Right lobe of liver (tissue), 4 donors: ENCODE measurements at regions not wholly inside any gene's neighbourhood (a gene's known extent, or its start where the extent isn't known, plus 50 kb on each side); places are given as distances from the start of the nearest gene placed in this dataset.

ENCODE experiments used
- POLR2A ChIP-seq: fragments of 450-650 bp; IDR thresholded peaks from one replicate; pipeline ENCODE4 v1.6.1; 2017; ENCODE audit warnings: antibody characterized with exemption, mild to moderate bottlenecking
- TF ChIP-seq, protein P1 (sequence below), 4 donors: fragments of 200-600 bp in 3 of 4; fragments of 450-650 bp in 1 of 4; IDR thresholded peaks; one replicate each; pipeline versions ENCODE4 v1.5.1 to v1.8.0; 2016 to 2022; ENCODE audit warnings: antibody characterized with exemption in 4 of 4, mild to moderate bottlenecking in 2 of 4
- donor health status: DM: no; HTN: no; CAD: no.
- donor health status: DM: no; HTN: no; CAD: no.
- donor health status: DM: no; HTN: yes; CAD: no.

DNA sequence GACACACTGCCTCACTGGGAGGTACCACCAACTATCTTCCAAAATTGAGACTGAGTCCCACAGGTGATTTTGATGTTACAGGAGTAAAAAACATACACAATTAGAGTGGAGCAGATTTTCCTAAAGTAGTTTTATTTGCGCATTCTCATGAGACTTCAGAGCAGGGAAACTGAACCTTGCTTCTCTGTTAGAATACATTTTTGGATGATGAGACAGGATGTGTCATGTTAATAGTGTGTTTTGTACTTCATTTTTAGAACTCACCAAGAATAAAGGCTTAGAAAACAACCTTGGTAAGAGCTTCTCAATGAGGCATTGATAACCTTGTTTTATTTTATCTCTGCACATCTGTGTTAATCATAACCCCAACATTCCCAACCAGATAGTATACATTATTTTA, 310.2 kb upstream of the GALNT5 start:
- TF ChIP-seq, protein P1, sequence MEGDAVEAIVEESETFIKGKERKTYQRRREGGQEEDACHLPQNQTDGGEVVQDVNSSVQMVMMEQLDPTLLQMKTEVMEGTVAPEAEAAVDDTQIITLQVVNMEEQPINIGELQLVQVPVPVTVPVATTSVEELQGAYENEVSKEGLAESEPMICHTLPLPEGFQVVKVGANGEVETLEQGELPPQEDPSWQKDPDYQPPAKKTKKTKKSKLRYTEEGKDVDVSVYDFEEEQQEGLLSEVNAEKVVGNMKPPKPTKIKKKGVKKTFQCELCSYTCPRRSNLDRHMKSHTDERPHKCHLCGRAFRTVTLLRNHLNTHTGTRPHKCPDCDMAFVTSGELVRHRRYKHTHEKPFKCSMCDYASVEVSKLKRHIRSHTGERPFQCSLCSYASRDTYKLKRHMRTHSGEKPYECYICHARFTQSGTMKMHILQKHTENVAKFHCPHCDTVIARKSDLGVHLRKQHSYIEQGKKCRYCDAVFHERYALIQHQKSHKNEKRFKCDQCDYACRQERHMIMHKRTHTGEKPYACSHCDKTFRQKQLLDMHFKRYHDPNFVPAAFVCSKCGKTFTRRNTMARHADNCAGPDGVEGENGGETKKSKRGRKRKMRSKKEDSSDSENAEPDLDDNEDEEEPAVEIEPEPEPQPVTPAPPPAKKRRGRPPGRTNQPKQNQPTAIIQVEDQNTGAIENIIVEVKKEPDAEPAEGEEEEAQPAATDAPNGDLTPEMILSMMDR (IDR thresholded peaks at IDR 0.05) = no peak
- TF ChIP-seq POLR2A = no peak
